Suprapubic skin (tissue), 4 donors: ENCODE measurements at regions not wholly inside any gene's neighbourhood (a gene's known extent, or its start where the extent isn't known, plus 50 kb on each side); places are given as distances from the start of the nearest gene placed in this dataset.
"Not testable (repeated sequence)": the region's sequence is repeated elsewhere in the genome, so short reads cannot be mapped to it uniquely, and the experiment has no call there.

Source experiments
- EP300 ChIP-seq: sonication (generic); formaldehyde crosslinking; IDR thresholded peaks from one replicate; pipeline ENCODE4 v1.6.1; 2017; ENCODE audit warnings: antibody characterized with exemption
- POLR2A ChIP-seq, 2 donors: fragments of 450-650 bp; IDR thresholded peaks; one replicate each; pipeline ENCODE4 v1.6.1; 2017; ENCODE audit warnings: antibody characterized with exemption in 2 of 2, mild to moderate bottlenecking in 2 of 2, moderate library complexity in 2 of 2
- POLR2AphosphoS5 ChIP-seq, 3 donors: sonication (generic); formaldehyde crosslinking; IDR thresholded peaks; one replicate each; pipeline ENCODE4 v1.6.1; 2017; ENCODE audit warnings: antibody characterized with exemption in 3 of 3
- TF ChIP-seq, protein P1 (sequence below), 2 donors: fragments of 200-600 bp in 1 of 2; fragments of 450-650 bp in 1 of 2; sonication (generic) in 1 of 2; IDR thresholded peaks; one replicate each; pipeline ENCODE4 v1.5.1; 2016 to 2019; ENCODE audit warnings: antibody characterized with exemption in 2 of 2, mild to moderate bottlenecking in 1 of 2, moderate library complexity in 1 of 2

DNA sequence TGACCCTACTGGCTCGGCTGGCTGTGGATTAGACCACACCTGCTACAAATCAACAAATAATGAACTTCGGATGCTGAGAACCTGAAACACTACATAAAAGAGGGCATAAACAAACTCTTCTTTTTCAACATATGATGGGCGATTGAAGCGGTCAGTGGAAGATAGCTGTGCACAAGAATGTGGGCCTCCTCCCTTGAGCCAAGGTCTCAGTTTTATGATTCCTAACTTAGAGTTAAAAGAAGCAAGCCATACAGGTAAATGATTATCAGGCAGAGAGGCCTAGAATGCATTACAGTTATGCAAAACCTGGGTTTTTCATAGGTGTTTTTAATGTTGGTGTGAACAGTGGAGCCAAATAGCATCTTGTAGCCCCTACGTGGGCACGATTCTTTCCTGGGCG lies 307.9 kb upstream of the PLGLB1 start:
- TF ChIP-seq, protein P1, sequence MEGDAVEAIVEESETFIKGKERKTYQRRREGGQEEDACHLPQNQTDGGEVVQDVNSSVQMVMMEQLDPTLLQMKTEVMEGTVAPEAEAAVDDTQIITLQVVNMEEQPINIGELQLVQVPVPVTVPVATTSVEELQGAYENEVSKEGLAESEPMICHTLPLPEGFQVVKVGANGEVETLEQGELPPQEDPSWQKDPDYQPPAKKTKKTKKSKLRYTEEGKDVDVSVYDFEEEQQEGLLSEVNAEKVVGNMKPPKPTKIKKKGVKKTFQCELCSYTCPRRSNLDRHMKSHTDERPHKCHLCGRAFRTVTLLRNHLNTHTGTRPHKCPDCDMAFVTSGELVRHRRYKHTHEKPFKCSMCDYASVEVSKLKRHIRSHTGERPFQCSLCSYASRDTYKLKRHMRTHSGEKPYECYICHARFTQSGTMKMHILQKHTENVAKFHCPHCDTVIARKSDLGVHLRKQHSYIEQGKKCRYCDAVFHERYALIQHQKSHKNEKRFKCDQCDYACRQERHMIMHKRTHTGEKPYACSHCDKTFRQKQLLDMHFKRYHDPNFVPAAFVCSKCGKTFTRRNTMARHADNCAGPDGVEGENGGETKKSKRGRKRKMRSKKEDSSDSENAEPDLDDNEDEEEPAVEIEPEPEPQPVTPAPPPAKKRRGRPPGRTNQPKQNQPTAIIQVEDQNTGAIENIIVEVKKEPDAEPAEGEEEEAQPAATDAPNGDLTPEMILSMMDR (IDR thresholded peaks at IDR 0.05) = not testable (repeated sequence)
- TF ChIP-seq POLR2AphosphoS5 (IDR thresholded peaks at IDR 0.05); POLR2A (IDR thresholded peaks at IDR 0.05); EP300: not testable (repeated sequence)
